Panc1 (cell line): ENCODE measurements at regions not wholly inside any gene's neighbourhood (a gene's known extent, or its start where the extent isn't known, plus 50 kb on each side); places are given as distances from the start of the nearest gene placed in this dataset.

Source experiments
- CTCF ChIP-seq: fragments of 450-650 bp; IDR thresholded peaks from 2 replicates; pipeline ENCODE4 v1.5.1; 2017; ENCODE audit warnings: mild to moderate bottlenecking
- REST ChIP-seq, 2 experiments: IDR thresholded peaks; 2 replicates each; pipeline ENCODE4 v1.6.1; 2011 to 2012; ENCODE audit warnings: low read depth in 2 of 2, control low read depth in 1 of 2, low read length in 1 of 2, mild to moderate bottlenecking in 1 of 2, moderate library complexity in 1 of 2; ENCODE audit not compliant: insufficient read depth in 1 of 2
- SIN3A ChIP-seq: IDR thresholded peaks from 2 replicates; pipeline ENCODE4 v1.6.1; 2012; ENCODE audit warnings: low read depth, mild to moderate bottlenecking, low read length, moderate library complexity, borderline replicate concordance; ENCODE audit not compliant: insufficient read depth

- TF ChIP-seq CTCF (no peak), SIN3A (no peak), REST (IDR thresholded peaks at IDR 0.05; ENCODE audit: insufficient read depth in 1 of 2, low read depth in 2 of 2, low read length in 1 of 2) (no peak)
Observed at GRCh38 chr2:196234672-196235071, 63.3 kb upstream of the STK17B start.
